ENCODE measurements at regions not wholly inside any gene's neighbourhood (a gene's known extent, or its start where the extent isn't known, plus 50 kb on each side); places are given as distances from the start of the nearest gene placed in this dataset.
A peak's percentile ranks its signal among the peaks of the same experiment; 100 is the strongest.

GRCh38 chr15:93200081-93200836 is 111.2 kb upstream of the RGMA start:
- H3K36me3 Mint-ChIP-seq (ENCODE audit: low read depth), result peaks cover 5% of the 10 kb centered on the region

GRCh38 chr15:93196135-93196670 is 107.2 kb upstream of the RGMA start:
- DNase-seq (ENCODE audit: low read depth, low spot score), result no peak
- peaks cover 6% of the 10 kb centered on the region for H3K9me3 Mint-ChIP-seq
- peaks cover 8% of the 10 kb centered on the region for H3K4me1 Mint-ChIP-seq
- H3K27me3 Mint-ChIP-seq (ENCODE audit: low read depth), result no peaks in the 10 kb centered on the region
- TF ChIP-seq CTCF (conservative IDR thresholded peaks at IDR 0.05), result no peak
- H3K36me3 Mint-ChIP-seq (ENCODE audit: low read depth), result peaks cover 5% of the 10 kb centered on the region
- peak overlapping the region; percentile 76 for H3K27ac Mint-ChIP-seq (ENCODE audit: unreplicated experiment)
- no peak overlapping the region for H3K4me3 Mint-ChIP-seq

More at GRCh38 chr15:93200081-93200836, 111.2 kb upstream of the RGMA start:
- Mint-ChIP-seq H3K9me3 (peaks cover 9% of the 10 kb centered on the region), H3K27ac (ENCODE audit: unreplicated experiment) (no peak overlapping the region), H3K4me1 (peaks cover 21% of the 10 kb centered on the region), H3K4me3 (no peak overlapping the region), H3K27me3 (ENCODE audit: low read depth) (no peaks in the 10 kb centered on the region)
- no peak for DNase-seq (ENCODE audit: low read depth, low spot score)
- TF ChIP-seq CTCF (conservative IDR thresholded peaks at IDR 0.05), result no peak

GRCh38 chr15:93195109-93195508 is 106.1 kb upstream of the RGMA start:
- TF ChIP-seq CTCF (conservative IDR thresholded peaks at IDR 0.05), result no peak
- Mint-ChIP-seq H3K27me3 (ENCODE audit: low read depth) (peaks cover 3% of the 10 kb centered on the region), H3K4me1 (peaks cover 7% of the 10 kb centered on the region), H3K4me3 (no peak overlapping the region), H3K9me3 (peaks cover 6% of the 10 kb centered on the region), H3K36me3 (ENCODE audit: low read depth) (peaks cover 5% of the 10 kb centered on the region), H3K27ac (ENCODE audit: unreplicated experiment) (no peak overlapping the region)
- DNase-seq (ENCODE audit: low read depth, low spot score), result no peak

- no peak for TF ChIP-seq CTCF (conservative IDR thresholded peaks at IDR 0.05)
- DNase-seq (ENCODE audit: low read depth, low spot score), result no peak
- no peaks in the 10 kb centered on the region for H3K36me3 Mint-ChIP-seq (ENCODE audit: low read depth)
- peaks cover 27% of the 10 kb centered on the region for H3K27me3 Mint-ChIP-seq (ENCODE audit: low read depth)
- H3K4me1 Mint-ChIP-seq, result peaks cover 22% of the 10 kb centered on the region
- H3K27ac Mint-ChIP-seq (ENCODE audit: unreplicated experiment), result no peak overlapping the region
- no peak overlapping the region for H3K4me3 Mint-ChIP-seq
- no peaks in the 10 kb centered on the region for H3K9me3 Mint-ChIP-seq
These were observed 101.2 kb upstream of the RGMA start for GRCh38 chr15:93190238-93190637.

GRCh38 chr15:93189561-93189960 is 100.5 kb upstream of the RGMA start:
- Mint-ChIP-seq H3K27ac (ENCODE audit: unreplicated experiment) (no peak overlapping the region), H3K27me3 (ENCODE audit: low read depth) (peaks cover 27% of the 10 kb centered on the region), H3K4me3 (no peak overlapping the region)

More at GRCh38 chr15:93189561-93189960, 100.5 kb upstream of the RGMA start:
- DNase-seq (ENCODE audit: low read depth, low spot score), result no peak
- H3K9me3 Mint-ChIP-seq, result no peaks in the 10 kb centered on the region
- H3K36me3 Mint-ChIP-seq (ENCODE audit: low read depth), result no peaks in the 10 kb centered on the region
- no peak for TF ChIP-seq CTCF (conservative IDR thresholded peaks at IDR 0.05)
- peaks cover 22% of the 10 kb centered on the region for H3K4me1 Mint-ChIP-seq

All from neural crest cell (in vitro differentiated cells).